ENCODE measurements at regions not wholly inside any gene's neighbourhood (a gene's known extent, or its start where the extent isn't known, plus 50 kb on each side); places are given as distances from the start of the nearest gene placed in this dataset.

GRCh38 chr10:8726779-8727084, 672.2 kb downstream of the GATA3 start:
- no peak overlapping the region for H3K27ac ChIP-seq (ENCODE audit: low read depth in 1 of 2, low read length in 2 of 2)
- H3K9ac ChIP-seq (ENCODE audit: low read depth in 1 of 2, low read length in 2 of 2), result no peak overlapping the region
- H3K4me3 ChIP-seq (ENCODE audit: low read depth in 1 of 3, low read length in 3 of 3), result no peak overlapping the region
- TF ChIP-seq CTCF (IDR thresholded peaks at IDR 0.05; ENCODE audit: low read depth, low read length, missing input control), result no peak
- no peak for TF ChIP-seq HNF4A (conservative IDR thresholded peaks at IDR 0.05)
- TF ChIP-seq HNF4G (IDR thresholded peaks at IDR 0.05), result no peak
- no peak for TF ChIP-seq REST (IDR thresholded peaks at IDR 0.05)
- no peaks in the 10 kb centered on the region for H3K4me1 ChIP-seq (ENCODE audit: control insufficient read depth in 4 of 4, insufficient read depth in 4 of 4, low read length in 3 of 4)
- 64% methylated on average over 5 of the region's 5 CpGs for WGBS
- no peaks in the 10 kb centered on the region for H3K9me3 ChIP-seq (ENCODE audit: control insufficient read depth in 4 of 4, low read length in 3 of 4)
- no peaks in the 10 kb centered on the region for H3K36me3 ChIP-seq (ENCODE audit: control insufficient read depth in 4 of 4, insufficient read depth in 3 of 4, low read depth in 1 of 4, low read length in 3 of 4)
- DNase-seq (ENCODE audit: low spot score), result no peak
- peaks cover 0 to 8% (median 0%) of the 10 kb centered on the region in 4 donors for H3K27me3 ChIP-seq (ENCODE audit: control insufficient read depth in 4 of 4, insufficient read depth in 4 of 4, low read length in 3 of 4)

GRCh38 chr10:8731121-8732095, 676.9 kb downstream of the GATA3 start:
- Histone ChIP-seq H3K9ac (ENCODE audit: low read depth in 1 of 2, low read length in 2 of 2) (no peak overlapping the region), H3K27ac (ENCODE audit: low read depth in 1 of 2, low read length in 2 of 2) (no peak overlapping the region), H3K4me1 (ENCODE audit: control insufficient read depth in 4 of 4, insufficient read depth in 4 of 4, low read length in 3 of 4) (no peaks in the 10 kb centered on the region), H3K4me3 (ENCODE audit: low read depth in 1 of 3, low read length in 3 of 3) (no peak overlapping the region), H3K27me3 (ENCODE audit: control insufficient read depth in 4 of 4, insufficient read depth in 4 of 4, low read length in 3 of 4) (peaks cover 0 to 6% (median 0%) of the 10 kb centered on the region in 4 donors), H3K36me3 (ENCODE audit: control insufficient read depth in 4 of 4, insufficient read depth in 3 of 4, low read depth in 1 of 4, low read length in 3 of 4) (no peaks in the 10 kb centered on the region), H3K9me3 (ENCODE audit: control insufficient read depth in 4 of 4, low read length in 3 of 4) (peaks cover 0 to 3% (median 0%) of the 10 kb centered on the region in 4 donors)
- no peak for DNase-seq (ENCODE audit: low spot score)
- 69% methylated on average over 18 of the region's 18 CpGs for WGBS
- TF ChIP-seq RXRA (IDR thresholded peaks at IDR 0.05), result no peak
- TF ChIP-seq EGR1 (IDR thresholded peaks at IDR 0.05; ENCODE audit: low read depth in 2 of 2), result no peak
- TF ChIP-seq FOXA2 (IDR thresholded peaks at IDR 0.05), result no peak
- no peak for TF ChIP-seq REST (IDR thresholded peaks at IDR 0.05)
- TF ChIP-seq SP1 (IDR thresholded peaks at IDR 0.05), result no peak
- no peak for TF ChIP-seq JUND (IDR thresholded peaks at IDR 0.05)
- no peak for TF ChIP-seq HNF4G (IDR thresholded peaks at IDR 0.05)
- TF ChIP-seq ZBTB33 (IDR thresholded peaks at IDR 0.05), result no peak
